GM12865 (cell line): ENCODE measurements at regions not wholly inside any gene's neighbourhood (a gene's known extent, or its start where the extent isn't known, plus 50 kb on each side); places are given as distances from the start of the nearest gene placed in this dataset.

ENCODE experiments used
- DNase-seq: peaks from one replicate; pipeline ENCODE4 v3.0.0; 2010; ENCODE audit warnings: low read depth
- H3K4me3 ChIP-seq: 2 replicates; pipeline ENCODE4 v1.5.1; 2011; ENCODE audit warnings: mild to moderate bottlenecking, low read depth, low read length, control low read depth
- TF ChIP-seq, protein P1 (sequence below): IDR thresholded peaks from 2 replicates; pipeline ENCODE4 v1.5.1; 2011; ENCODE audit warnings: low read length, control low read depth, low read depth, inconsistent platforms; ENCODE audit not compliant: insufficient read depth; ENCODE audit errors: missing control alignments

DNA sequence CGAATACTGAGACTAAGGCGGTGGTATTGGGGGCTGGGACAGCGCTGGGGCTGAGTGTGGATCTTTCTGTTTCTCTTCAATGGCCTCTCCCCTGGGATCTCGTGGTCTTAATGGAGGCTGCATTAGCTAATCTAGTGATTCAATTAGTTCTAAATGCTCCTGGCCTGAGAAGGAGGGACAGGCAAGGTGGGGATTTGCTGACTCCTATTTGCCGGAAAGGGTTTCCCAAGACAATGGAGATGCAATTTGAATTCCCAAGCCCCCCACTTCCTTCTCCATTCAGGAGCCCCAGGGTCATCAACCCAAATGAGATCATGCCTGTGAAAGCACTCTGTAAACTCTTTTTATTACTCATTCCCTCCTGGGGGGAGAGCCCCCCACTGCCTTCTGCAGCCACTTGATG is 111.7 kb upstream of the PLXNA4 start:
- TF ChIP-seq, protein P1, sequence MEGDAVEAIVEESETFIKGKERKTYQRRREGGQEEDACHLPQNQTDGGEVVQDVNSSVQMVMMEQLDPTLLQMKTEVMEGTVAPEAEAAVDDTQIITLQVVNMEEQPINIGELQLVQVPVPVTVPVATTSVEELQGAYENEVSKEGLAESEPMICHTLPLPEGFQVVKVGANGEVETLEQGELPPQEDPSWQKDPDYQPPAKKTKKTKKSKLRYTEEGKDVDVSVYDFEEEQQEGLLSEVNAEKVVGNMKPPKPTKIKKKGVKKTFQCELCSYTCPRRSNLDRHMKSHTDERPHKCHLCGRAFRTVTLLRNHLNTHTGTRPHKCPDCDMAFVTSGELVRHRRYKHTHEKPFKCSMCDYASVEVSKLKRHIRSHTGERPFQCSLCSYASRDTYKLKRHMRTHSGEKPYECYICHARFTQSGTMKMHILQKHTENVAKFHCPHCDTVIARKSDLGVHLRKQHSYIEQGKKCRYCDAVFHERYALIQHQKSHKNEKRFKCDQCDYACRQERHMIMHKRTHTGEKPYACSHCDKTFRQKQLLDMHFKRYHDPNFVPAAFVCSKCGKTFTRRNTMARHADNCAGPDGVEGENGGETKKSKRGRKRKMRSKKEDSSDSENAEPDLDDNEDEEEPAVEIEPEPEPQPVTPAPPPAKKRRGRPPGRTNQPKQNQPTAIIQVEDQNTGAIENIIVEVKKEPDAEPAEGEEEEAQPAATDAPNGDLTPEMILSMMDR: no peak
- no peak for DNase-seq
- H3K4me3 ChIP-seq: no peak overlapping the region

- H3K4me3 ChIP-seq: no peak overlapping the region
Observed at GRCh38 chr7:132687016-132687415, 110.7 kb upstream of the PLXNA4 start.

DNA sequence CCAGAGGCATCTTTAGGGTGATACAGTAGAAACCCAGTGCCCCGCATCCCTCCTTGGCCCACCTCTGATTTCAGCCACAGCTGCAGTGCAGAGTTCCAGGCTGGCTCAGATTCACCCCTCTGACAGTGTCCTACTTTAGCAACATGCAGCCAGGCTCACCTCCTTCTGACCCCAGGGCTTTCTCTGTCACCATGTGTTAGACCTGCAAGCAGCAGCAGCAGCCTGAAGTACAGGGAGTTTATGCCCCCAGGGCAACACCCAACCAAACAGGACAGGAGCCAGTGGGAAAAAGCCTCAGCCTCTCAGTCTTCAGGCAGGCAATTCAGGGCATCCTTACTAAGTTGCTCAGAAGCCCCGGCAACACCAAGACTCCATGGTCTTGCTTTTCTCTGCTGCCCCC is 109.0 kb upstream of the PLXNA4 start:
- H3K4me3 ChIP-seq: no peak overlapping the region
- no peak for DNase-seq
- TF ChIP-seq, protein P1: no peak

More at GRCh38 chr7:132687016-132687415, 110.7 kb upstream of the PLXNA4 start:
- TF ChIP-seq, protein P1: no peak
- DNase-seq: no peak

GRCh38 chr7:132683896-132684690 is 107.8 kb upstream of the PLXNA4 start:
- TF ChIP-seq, protein P1: no peak
- no peak overlapping the region for H3K4me3 ChIP-seq
- DNase-seq: no peak

DNA sequence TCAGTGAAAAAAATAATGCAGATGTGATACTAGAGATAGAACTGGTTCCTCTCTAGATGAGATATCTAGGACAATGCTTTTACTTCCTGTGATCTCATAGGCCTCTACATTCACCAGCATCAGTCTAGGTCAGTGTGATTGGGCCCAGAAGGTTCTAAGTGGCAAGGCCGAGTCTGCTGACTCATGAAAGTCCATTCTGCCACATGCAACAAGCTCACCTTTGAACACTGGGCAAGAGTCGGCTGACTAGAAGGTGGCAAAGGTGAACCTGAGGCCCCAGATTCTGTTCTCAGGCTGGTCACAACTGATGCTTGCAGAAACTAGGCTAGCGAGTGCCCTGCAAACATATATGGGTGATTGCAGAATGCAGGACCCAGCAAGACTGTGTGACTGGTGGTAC is 105.7 kb upstream of the PLXNA4 start:
- TF ChIP-seq, protein P1: no peak
- no peak for DNase-seq
- H3K4me3 ChIP-seq: no peak overlapping the region

DNA sequence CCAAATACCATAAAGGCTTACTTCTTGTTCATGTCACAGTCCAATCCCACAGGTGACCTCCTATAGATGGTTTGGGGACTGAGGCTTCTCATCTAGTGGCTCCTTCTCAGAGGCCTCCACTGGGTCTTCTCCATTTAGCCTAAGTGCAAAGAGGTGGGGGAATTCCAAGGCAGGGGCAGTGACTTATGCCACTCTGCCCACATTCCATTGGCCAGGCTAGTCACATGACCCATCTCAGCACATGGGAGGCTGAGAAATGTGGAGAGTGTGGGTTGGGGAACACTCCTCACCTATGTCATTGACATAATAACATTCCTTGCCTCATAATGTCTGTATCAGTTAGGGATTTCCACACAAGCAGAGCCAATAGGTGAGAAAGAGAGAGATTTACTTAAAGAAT is 104.3 kb upstream of the PLXNA4 start:
- TF ChIP-seq, protein P1: no peak
- no peak overlapping the region for H3K4me3 ChIP-seq
- DNase-seq: peak; percentile 6

GRCh38 chr7:132678656-132679055 is 102.4 kb upstream of the PLXNA4 start:
- TF ChIP-seq, protein P1: no peak
- H3K4me3 ChIP-seq: no peak overlapping the region
- no peak for DNase-seq
